OCI-M2 (cell line): ENCODE measurements at regions not wholly inside any gene's neighbourhood (a gene's known extent, or its start where the extent isn't known, plus 50 kb on each side); places are given as distances from the start of the nearest gene placed in this dataset.
"Not testable (repeated sequence)": the region's sequence is repeated elsewhere in the genome, so short reads cannot be mapped to it uniquely, and the experiment has no call there.

Experiments used
- DNase-seq: peaks from one replicate; lab custom pipeline; 2025; ENCODE audit not compliant: unreplicated experiment; lab: John Stamatoyannopoulos, UW

GRCh38 chr2:129361688-129362087 lies 617.8 kb upstream of the RAB6C start:
- DNase-seq: no peak

DNA sequence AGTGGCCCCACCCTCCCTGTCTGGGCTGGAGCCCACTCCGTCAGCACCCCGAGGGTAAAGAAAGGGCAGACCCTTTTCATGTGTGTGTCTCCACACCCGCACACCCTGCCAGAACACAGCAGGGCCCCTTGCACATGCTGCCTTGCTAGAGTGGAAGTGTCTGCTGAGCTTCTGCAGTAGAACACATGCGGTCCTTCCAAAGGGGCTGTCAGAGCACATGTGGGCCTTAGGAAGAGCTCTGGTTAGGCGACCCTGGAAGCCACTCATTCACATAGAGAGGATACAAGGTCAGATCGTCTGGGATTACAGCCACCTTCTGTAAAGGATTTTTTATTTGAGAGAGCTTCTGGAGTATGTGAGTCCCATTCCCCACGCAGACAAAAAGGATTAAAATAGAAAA lies 613.2 kb upstream of the RAB6C start:
- no peak for DNase-seq

DNA sequence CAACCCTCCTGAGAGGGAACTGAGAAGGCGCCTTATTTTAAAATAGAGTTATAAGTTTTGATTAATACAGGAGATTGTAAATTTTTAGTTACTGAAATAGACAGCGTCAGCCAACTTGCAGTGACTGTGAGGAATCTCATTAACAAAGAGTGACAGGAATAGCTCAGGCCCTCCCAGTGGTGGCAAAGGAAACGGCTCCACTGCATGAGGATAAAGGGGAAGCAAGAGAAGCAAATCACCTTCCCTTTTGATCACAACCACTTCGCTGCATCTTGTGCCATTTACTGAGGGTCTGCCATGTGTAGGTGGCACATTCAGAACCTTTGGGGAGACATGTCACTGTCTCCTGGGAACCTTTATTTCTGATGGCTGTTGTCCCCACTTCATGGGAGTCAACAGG lies 612.4 kb upstream of the RAB6C start:
- no peak for DNase-seq

- no peak for DNase-seq
These were observed 610.0 kb upstream of the RAB6C start for GRCh38 chr2:129369437-129369836.

GRCh38 chr2:129374452-129374851 lies 605.0 kb upstream of the RAB6C start:
- no peak for DNase-seq

GRCh38 chr2:129375632-129376425 lies 603.6 kb upstream of the RAB6C start:
- no peak for DNase-seq

- DNase-seq: no peak
These were observed 602.9 kb upstream of the RAB6C start for GRCh38 chr2:129376426-129377077.

DNA sequence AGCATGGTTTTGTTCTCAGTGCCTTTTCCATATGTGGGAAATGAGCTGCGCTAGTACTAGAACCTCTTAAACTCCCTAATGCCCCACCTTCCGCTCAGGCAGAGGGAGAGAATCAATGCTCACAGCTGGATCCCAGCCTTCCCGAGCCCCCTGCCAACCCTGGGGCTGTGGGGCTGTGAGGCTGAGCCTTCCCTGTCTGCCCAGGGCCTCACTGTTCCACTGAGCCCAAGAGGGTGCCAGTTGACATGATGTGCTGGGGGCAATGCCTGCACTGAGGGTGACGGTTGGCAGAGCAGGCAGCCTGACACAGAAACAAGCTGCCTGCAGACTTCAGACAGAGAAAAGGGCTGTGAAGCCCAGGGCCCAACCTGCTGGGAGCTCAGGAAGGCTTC lies 602.4 kb upstream of the RAB6C start:
- no peak for DNase-seq

GRCh38 chr2:129378186-129378585 lies 601.3 kb upstream of the RAB6C start:
- no peak for DNase-seq

- no peak for DNase-seq
These were observed 600.1 kb upstream of the RAB6C start for GRCh38 chr2:129379411-129379810.

DNA sequence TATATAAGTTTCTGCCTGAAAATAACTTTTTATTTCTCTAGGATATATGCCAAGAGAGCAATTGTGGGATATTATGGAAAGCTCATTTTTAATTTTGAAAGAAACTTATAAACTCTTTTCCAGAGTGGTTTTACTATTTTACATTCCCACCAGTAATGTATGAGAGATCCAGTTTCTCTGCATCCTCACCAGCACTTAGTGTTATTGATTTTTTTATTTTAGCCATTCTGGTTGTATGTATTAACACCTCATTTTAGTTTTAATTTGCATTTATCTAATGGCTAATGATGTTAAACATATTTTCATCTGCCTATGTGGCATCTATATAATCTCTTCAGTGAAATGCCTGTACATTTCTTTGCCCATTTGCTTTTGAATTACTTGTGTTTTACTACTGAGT lies 597.7 kb upstream of the RAB6C start:
- no peak for DNase-seq

GRCh38 chr2:129388870-129389269 lies 590.6 kb upstream of the RAB6C start:
- no peak for DNase-seq

GRCh38 chr2:129393816-129394215 lies 585.6 kb upstream of the RAB6C start:
- no peak for DNase-seq

DNA sequence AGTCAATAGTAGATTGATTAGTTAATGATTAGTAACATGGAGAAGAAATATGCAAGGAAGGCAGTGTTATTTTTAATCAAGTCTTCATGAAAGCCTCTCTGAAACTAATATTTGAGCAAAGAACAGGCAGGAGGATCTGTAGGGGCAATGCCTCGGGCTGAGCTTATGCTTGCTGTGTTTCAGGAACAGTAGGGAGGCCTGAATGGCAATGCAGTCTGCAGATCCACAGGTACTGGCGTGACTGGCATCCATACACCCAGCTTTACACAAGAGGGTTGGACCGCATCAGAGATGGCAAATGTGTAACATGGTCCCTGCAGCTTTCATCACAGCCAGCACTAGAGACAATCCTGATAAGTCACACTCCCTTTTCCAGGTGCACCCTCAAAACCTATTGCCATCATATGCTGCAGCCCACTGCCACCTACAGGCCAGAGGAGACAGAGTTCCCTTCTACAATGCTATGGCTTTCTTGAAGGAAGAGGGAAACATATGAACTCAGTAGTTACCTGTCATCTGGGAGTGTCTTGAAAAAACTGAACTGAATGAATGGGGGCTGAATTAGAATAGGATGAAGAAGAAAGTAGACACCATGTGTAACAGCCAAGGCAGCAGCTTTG lies 582.4 kb upstream of the RAB6C start:
- no peak for DNase-seq

GRCh38 chr2:129400826-129401225 lies 578.6 kb upstream of the RAB6C start:
- DNase-seq: no peak

GRCh38 chr2:129402076-129402475 lies 577.4 kb upstream of the RAB6C start:
- no peak for DNase-seq

DNA sequence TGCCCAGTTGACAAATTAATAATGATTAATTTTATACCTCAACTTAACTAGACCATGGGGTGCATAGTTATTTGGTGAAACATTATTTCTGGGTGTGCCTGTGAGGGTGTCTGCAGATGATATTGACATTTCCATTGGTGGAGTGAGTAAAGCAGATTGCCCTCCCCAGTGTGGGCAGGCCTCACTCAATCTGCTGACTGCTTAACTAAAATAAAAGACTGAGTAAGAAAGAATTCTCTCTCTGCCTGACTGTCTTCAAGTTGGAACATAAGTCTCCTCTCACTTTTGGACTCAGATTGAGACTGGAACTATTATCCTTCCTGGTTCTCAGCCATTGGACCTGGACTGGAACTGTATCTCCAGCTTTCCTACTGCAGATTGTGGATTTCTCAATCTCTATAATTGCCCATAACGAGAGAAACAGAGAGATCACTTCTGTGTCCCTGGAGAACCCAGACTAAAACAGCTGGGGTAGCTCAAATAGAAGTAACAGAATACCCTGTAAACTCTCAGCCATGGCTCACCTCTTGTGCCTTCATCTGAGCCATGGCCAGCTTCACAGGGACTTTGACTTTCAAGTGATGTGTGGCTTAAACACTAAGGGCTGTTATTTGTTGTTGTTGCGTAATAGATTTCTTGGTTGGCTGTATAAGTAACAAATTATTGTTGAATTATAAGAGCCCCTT lies 575.3 kb upstream of the RAB6C start:
- DNase-seq: no peak

- no peak for DNase-seq
These were observed 570.9 kb upstream of the RAB6C start for GRCh38 chr2:129408570-129408969.

DNA sequence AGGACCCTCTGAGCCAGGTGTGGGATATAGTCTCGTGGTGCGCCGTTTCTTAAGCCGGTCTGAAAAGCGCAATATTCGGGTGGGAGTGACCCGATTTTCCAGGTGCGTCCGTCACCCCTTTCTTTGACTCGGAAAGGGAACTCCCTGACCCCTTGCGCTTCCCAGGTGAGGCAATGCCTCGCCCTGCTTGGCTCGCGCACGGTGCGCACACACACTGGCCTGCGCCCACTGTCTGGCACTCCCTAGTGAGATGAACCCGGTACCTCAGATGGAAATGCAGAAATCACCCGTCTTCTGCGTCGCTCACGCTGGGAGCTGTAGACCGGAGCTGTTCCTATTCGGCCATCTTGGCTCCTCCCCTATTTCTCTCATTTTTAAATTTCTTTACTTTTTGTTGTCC lies 562.4 kb upstream of the RAB6C start:
- not testable (repeated sequence) for DNase-seq

GRCh38 chr2:129422028-129422427 lies 557.4 kb upstream of the RAB6C start:
- DNase-seq: no peak

DNA sequence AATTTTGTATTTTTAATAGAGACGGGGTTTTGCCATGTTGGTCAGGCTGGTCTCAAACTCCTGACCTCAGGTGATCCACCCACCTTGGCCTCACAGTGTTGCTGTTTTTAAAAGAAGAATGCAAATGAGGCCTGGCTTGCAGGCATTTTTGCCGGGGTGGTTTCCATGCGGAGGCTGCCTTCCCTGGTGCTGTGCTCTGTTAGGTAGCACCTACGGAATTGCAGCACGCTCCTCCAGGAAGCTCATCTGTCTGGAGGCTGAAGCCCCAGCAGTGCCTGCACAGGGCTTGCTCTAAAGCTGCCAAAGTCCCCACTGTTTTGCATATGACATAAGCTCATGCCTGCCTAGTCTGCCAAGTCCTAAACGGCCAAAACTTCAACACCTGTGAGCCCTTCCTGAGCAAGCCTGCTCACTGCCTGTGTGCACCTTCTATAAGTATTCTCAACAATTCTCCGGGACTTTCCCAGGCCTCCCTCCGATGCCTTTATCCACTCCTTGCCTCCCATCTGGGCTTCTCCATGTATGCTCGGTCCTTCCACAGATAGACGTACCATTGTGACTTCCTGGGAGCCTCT lies 551.3 kb upstream of the RAB6C start:
- no peak for DNase-seq
